Endodermal cell (in vitro differentiated cells): ENCODE measurements at regions not wholly inside any gene's neighbourhood (a gene's known extent, or its start where the extent isn't known, plus 50 kb on each side); places are given as distances from the start of the nearest gene placed in this dataset.

Experiments
- DNase-seq: peaks from one replicate; pipeline ENCODE4 v3.0.0-alpha.2; 2017
- H3K27ac ChIP-seq: 2 replicates; pipeline ENCODE4 v1.5.1; 2013; ENCODE audit warnings: mild to moderate bottlenecking, low read depth, low read length, moderate library complexity
- H3K27me3 ChIP-seq: 2 replicates; pipeline ENCODE4 v1.6.1; 2013; ENCODE audit warnings: mild to moderate bottlenecking, low read length, moderate library complexity; ENCODE audit not compliant: insufficient read depth, control insufficient read depth, poor library complexity, severe bottlenecking
- H3K36me3 ChIP-seq: 2 replicates; pipeline ENCODE4 v1.7.0; 2013; ENCODE audit warnings: mild to moderate bottlenecking, low read length, moderate library complexity; ENCODE audit not compliant: control insufficient read depth, insufficient read depth
- H3K4me1 ChIP-seq: one replicate; pipeline ENCODE4 v1.7.0; 2013; ENCODE audit warnings: low read length; ENCODE audit not compliant: control insufficient read depth, insufficient read depth
- H3K4me3 ChIP-seq: 2 replicates; pipeline ENCODE4 v1.5.1; 2013; ENCODE audit warnings: mild to moderate bottlenecking, low read length, moderate library complexity
- H3K9ac ChIP-seq: 2 replicates; pipeline ENCODE4 v1.6.1; 2013; ENCODE audit warnings: mild to moderate bottlenecking, low read length, moderate library complexity; ENCODE audit not compliant: poor library complexity, severe bottlenecking; ENCODE audit errors: extremely low read depth
- H3K9me3 ChIP-seq: 2 replicates; pipeline ENCODE4 v1.6.1; 2013; ENCODE audit warnings: mild to moderate bottlenecking, low read length, moderate library complexity; ENCODE audit not compliant: control insufficient read depth
- H3K27ac Mint-ChIP-seq: 2 replicates; pipeline ENCODE4 v1.8.0; 2020; ENCODE audit warnings: mixed read lengths
- H3K27me3 Mint-ChIP-seq: 2 replicates; pipeline ENCODE4 v1.8.0; 2021; ENCODE audit warnings: mild to moderate bottlenecking, mixed read lengths; ENCODE audit not compliant: insufficient read depth
- H3K36me3 Mint-ChIP-seq: 2 replicates; pipeline ENCODE4 v1.8.0; 2020; ENCODE audit warnings: low read depth, mixed read lengths
- H3K4me1 Mint-ChIP-seq: 2 replicates; pipeline ENCODE4 v1.8.0; 2020; ENCODE audit warnings: mixed read lengths
- H3K4me3 Mint-ChIP-seq: 2 replicates; pipeline ENCODE4 v1.8.0; 2020; ENCODE audit warnings: mild to moderate bottlenecking, moderate library complexity, mixed read lengths
- H3K9me3 Mint-ChIP-seq: 2 replicates; pipeline ENCODE4 v1.8.0; 2020; ENCODE audit warnings: mild to moderate bottlenecking, mixed read lengths
- CTCF ChIP-seq: fragments of 200-600 bp; sonication (generic); conservative IDR thresholded peaks from 2 replicates; pipeline ENCODE4 v1.5.0; 2021; ENCODE audit warnings: antibody characterized with exemption, mild to moderate bottlenecking
- WGBS, 2 experiments: methylation state at CpG; one replicate each; pipeline versions ENCODE4 v1.1.5 to v1.1.7; 2013; ENCODE audit warnings: missing lambda C conversion rate in 2 of 2, mixed read lengths in 1 of 2; ENCODE audit not compliant: insufficient coverage in 1 of 2, insufficient read length in 1 of 2; 5-methylcytosine and 5-hydroxymethylcytosine counted together

GRCh38 chr3:27561576-27561975 is 77.4 kb upstream of the SLC4A7 start:
- no peaks in the 10 kb centered on the region for H3K36me3 Mint-ChIP-seq
- no peaks in the 10 kb centered on the region for H3K4me1 ChIP-seq
- no peak for DNase-seq
- no peak overlapping the region for H3K9ac ChIP-seq
- no peaks in the 10 kb centered on the region for H3K9me3 ChIP-seq
- H3K27me3 Mint-ChIP-seq: no peaks in the 10 kb centered on the region
- 89 to 93% methylated on average over 3 of the region's 3 CpGs for WGBS, 2 experiments
- TF ChIP-seq CTCF: no peak
- H3K27ac Mint-ChIP-seq: no peak overlapping the region
- H3K27me3 ChIP-seq: peaks cover 5% of the 10 kb centered on the region
- H3K36me3 ChIP-seq: no peaks in the 10 kb centered on the region
- H3K4me3 Mint-ChIP-seq: no peak overlapping the region
- H3K4me1 Mint-ChIP-seq: peaks cover 1% of the 10 kb centered on the region
- H3K9me3 Mint-ChIP-seq: no peaks in the 10 kb centered on the region
- no peak overlapping the region for H3K27ac ChIP-seq
- H3K4me3 ChIP-seq: no peak overlapping the region

GRCh38 chr3:27560484-27561056 is 76.4 kb upstream of the SLC4A7 start:
- Histone ChIP-seq H3K27ac (no peak overlapping the region), H3K27me3 (peaks cover 5% of the 10 kb centered on the region), H3K4me3 (no peak overlapping the region), H3K9me3 (no peaks in the 10 kb centered on the region), H3K36me3 (no peaks in the 10 kb centered on the region), H3K4me1 (no peaks in the 10 kb centered on the region), H3K9ac (no peak overlapping the region)
- DNase-seq: no peak
- peaks cover 1% of the 10 kb centered on the region for H3K4me1 Mint-ChIP-seq
- H3K36me3 Mint-ChIP-seq: no peaks in the 10 kb centered on the region
- WGBS, 2 experiments: 91% methylated on average over 9 of the region's 11 CpGs; no CpG with 5 or more reads in 1 of the 2 experiments
- H3K9me3 Mint-ChIP-seq: no peaks in the 10 kb centered on the region
- no peaks in the 10 kb centered on the region for H3K27me3 Mint-ChIP-seq
- H3K27ac Mint-ChIP-seq: no peak overlapping the region
- no peak for TF ChIP-seq CTCF
- no peak overlapping the region for H3K4me3 Mint-ChIP-seq

GRCh38 chr3:27559835-27560234 is 75.7 kb upstream of the SLC4A7 start:
- Histone ChIP-seq H3K9me3 (no peaks in the 10 kb centered on the region), H3K4me1 (no peaks in the 10 kb centered on the region), H3K4me3 (no peak overlapping the region), H3K9ac (no peak overlapping the region), H3K27ac (no peak overlapping the region), H3K27me3 (peaks cover 5% of the 10 kb centered on the region), H3K36me3 (no peaks in the 10 kb centered on the region)
- H3K27ac Mint-ChIP-seq: no peak overlapping the region
- DNase-seq: no peak
- no peaks in the 10 kb centered on the region for H3K27me3 Mint-ChIP-seq
- H3K9me3 Mint-ChIP-seq: no peaks in the 10 kb centered on the region
- TF ChIP-seq CTCF: no peak
- 89 to 92% methylated on average over 4 to 6 of the region's 6 CpGs for WGBS, 2 experiments
- peaks cover under 1% of the 10 kb centered on the region for H3K4me1 Mint-ChIP-seq
- no peak overlapping the region for H3K4me3 Mint-ChIP-seq
- no peaks in the 10 kb centered on the region for H3K36me3 Mint-ChIP-seq
